GM23248 (cell line): ENCODE measurements at regions not wholly inside any gene's neighbourhood (a gene's known extent, or its start where the extent isn't known, plus 50 kb on each side); places are given as distances from the start of the nearest gene placed in this dataset.

Source experiments
- EZH2 ChIP-seq: fragments of 200-600 bp; sonication (generic); IDR thresholded peaks from 2 replicates; pipeline ENCODE4 v1.6.1; 2018; ENCODE audit warnings: antibody characterized with exemption, mild to moderate bottlenecking; ENCODE audit not compliant: insufficient read depth, poor library complexity, severe bottlenecking
- EZH2phosphoT487 ChIP-seq: fragments of 200-600 bp; sonication (generic); IDR thresholded peaks from 2 replicates; pipeline ENCODE4 v1.6.1; 2018; ENCODE audit warnings: antibody characterized with exemption, moderate library complexity, mild to moderate bottlenecking, low read depth; ENCODE audit not compliant: insufficient read depth

DNA sequence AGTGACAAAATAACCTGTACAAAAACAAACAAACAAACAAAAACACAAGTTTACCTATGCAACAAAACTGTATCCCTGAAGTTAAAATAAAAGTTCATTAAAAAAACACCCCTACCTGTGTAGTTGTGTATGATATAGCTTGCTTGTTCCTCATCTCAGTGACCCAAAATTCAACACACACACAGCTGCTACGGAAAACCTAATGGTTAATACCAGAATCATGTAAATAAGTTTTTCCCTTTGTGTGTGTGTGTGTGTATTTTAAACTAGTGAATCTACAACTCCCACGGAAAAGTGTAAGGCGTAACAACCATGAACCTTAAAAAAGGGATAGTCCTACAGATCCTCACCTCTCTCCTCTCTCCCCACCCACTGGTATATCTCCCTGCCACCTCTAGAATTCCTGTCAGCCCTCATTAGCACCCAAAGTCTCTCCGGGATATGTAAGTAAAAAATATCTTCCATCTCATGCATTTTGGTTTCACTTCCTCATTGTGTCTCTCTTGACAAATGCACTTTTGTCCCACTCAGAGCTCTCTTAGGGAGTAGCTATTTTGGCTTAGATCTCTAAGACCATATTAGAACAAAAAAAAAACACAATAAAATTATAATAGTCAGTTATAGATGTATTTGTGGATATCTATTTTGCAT, 2236.5 kb downstream of the PCDH9 start:
- no peak for TF ChIP-seq EZH2phosphoT487
- TF ChIP-seq EZH2 = no peak
